ENCODE measurements at regions not wholly inside any gene's neighbourhood (a gene's known extent, or its start where the extent isn't known, plus 50 kb on each side); places are given as distances from the start of the nearest gene placed in this dataset.

DNA sequence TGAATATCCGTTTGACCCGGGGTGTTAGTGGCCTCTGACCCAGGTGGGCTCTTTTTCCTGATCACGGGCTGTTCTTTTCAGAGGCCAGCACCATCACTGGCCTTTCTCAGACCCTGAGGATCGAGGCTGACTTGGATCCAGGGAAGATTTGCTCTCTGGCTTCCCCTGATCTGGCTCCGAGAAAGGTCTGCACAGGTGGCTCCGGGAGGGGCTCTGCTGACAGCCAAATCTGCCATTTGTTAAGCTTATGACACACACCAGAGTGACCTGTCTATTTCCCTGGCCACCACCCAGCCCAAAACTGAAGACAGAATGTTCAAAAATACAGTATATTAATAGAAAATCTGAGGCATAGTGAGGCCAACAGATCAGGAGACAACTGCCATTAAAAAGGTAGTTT lies 221.8 kb upstream of the TNRC6C start:
- Mint-ChIP-seq H3K9me3 (peaks cover 4% of the 10 kb centered on the region), H3K36me3 (ENCODE audit: low read depth) (peaks cover 2% of the 10 kb centered on the region), H3K4me1 (no peaks in the 10 kb centered on the region), H3K4me3 (no peak overlapping the region), H3K27ac (no peak overlapping the region), H3K27me3 (peaks cover 28% of the 10 kb centered on the region)
- intact Hi-C loops (cut with micrococcal nuclease) = no loop called here
- DNase-seq = no peak

DNA sequence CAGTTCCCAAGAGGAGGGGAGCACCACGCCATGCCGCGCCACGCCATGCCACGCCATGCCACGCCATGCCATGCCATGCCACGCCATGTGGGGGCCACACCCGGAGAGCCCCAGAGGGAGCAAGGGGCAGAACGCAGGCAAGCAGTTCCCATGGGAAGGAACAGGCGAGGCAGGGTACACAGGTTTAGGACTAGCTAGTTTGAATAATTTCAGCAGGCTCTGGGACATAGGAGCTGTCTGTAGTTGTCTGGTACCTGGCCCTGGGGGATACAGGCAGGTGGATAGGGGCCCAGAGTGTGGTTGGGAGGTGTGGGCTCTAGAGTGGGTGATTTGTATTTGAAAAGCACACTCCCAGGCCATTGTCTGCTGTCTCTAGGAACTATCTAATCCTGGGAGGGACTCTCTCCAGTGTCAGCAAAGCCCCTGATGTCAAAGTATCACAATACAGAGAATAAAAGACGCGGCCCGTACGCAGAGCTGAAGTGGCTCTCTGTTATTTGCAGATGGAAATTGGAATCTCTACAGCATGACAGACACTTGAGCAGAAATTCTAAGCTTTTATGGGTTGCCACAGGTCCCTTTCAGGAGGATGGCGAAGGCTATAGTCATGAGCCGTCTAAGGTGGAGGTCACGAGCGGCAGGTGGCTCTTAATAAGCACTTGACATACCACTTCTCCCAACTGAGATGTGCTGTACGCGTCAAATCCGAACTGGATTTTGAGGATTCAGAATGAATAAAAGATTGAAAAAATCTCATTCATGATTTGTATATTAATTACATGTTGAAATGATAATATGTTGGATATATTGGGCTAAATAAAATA lies 220.8 kb upstream of the TNRC6C start:
- peak; percentile 31 for DNase-seq
- H3K9me3 Mint-ChIP-seq = peaks cover 2% of the 10 kb centered on the region
- H3K36me3 Mint-ChIP-seq (ENCODE audit: low read depth) = peaks cover under 1% of the 10 kb centered on the region
- H3K4me1 Mint-ChIP-seq = no peaks in the 10 kb centered on the region
- peaks cover 19% of the 10 kb centered on the region for H3K27me3 Mint-ChIP-seq
- intact Hi-C loops (cut with micrococcal nuclease) = no loop called here
- H3K4me3 Mint-ChIP-seq = no peak overlapping the region
- no peak overlapping the region for H3K27ac Mint-ChIP-seq

DNA sequence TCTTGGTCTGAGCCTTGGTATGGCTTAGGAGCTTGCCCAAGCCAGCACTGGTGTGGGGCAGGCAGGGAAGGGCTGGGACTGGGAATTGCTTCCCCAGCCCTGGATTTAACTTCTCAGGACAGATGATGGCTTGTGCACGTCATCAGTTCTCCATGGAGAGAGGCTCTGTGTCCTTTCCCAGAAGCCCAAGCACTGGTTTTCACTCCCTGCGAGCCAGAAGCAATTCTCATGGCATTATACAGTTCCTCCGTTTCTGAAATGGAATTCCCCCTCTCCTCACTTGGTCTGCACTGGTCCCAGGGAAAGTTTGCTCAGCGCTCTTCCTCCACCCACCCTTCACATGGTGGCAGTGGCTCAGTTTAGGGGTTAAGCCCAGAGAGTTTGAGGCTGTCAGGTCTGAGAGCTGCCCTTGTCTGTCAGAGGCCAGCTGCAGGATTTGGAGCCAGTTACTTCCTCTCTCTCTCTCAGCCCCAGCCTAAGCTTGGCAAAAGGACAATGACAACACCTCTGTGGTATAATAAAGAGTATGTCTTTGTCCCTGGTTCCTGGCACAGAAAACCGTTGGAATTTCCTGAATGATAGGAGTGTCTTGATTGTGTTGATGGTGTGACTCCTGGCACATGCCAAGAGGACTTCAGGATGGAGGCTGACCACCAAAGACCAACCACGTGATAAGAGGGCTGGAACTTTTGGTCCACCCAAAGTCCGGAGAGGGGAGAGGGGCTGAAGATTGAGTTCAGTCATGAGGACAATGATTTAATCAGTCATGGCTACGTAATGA lies 219.6 kb upstream of the TNRC6C start:
- intact Hi-C loops (cut with micrococcal nuclease) = no loop called here
- DNase-seq = no peak
- Mint-ChIP-seq H3K36me3 (ENCODE audit: low read depth) (no peaks in the 10 kb centered on the region), H3K27ac (no peak overlapping the region), H3K4me1 (no peaks in the 10 kb centered on the region), H3K27me3 (peaks cover 12% of the 10 kb centered on the region), H3K9me3 (no peaks in the 10 kb centered on the region), H3K4me3 (no peak overlapping the region)

DNA sequence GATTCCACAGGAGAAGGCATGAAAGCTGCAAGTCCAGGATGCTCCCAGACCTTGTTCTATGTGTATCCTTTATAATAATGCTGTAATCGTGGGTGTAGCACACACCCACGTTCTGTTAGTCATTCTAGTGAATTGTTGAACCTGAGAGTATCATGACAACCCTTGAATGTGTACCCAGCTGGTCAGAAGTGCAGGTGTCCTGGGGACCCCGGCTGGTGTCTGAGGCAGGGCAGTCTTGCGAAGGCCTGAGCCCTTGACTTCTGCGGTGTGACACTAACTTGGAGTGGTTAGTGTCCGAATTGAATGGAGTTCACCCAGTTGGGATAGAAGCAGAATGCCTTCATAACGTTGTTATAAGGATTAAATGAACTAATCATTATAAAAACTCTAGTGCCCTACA lies 218.0 kb upstream of the TNRC6C start:
- Mint-ChIP-seq H3K4me1 (no peaks in the 10 kb centered on the region), H3K9me3 (peaks cover 9% of the 10 kb centered on the region), H3K36me3 (ENCODE audit: low read depth) (no peaks in the 10 kb centered on the region), H3K4me3 (no peak overlapping the region), H3K27ac (no peak overlapping the region), H3K27me3 (peaks cover 12% of the 10 kb centered on the region)
- DNase-seq = no peak
- intact Hi-C loops (cut with micrococcal nuclease) = loop anchor here (10.0 kb wide), 1 partner anchor 196 kb away; no protein-coding TSS in a partner anchor

DNA sequence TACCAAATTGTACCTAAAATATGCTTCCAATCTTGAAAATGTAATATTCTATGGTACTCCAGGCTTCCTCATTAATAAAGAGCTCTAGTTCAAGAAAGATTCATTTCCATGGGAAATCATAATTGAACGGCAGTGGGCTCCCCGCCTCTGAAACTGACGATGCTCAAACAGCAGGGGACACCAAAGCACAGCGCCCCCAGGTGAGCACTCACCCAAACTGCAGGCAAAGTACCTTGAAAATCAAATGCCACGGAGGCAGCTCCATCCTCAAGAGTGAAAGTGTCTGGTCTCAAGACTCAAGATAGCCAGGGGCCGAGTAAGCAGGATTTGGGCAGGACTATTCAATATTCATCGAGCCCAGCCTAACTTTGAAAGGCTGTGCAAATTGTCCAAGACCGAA lies 217.4 kb upstream of the TNRC6C start:
- intact Hi-C loops (cut with micrococcal nuclease) = loop anchor here (10.0 kb wide), 1 partner anchor 196 kb away; no protein-coding TSS in a partner anchor
- Mint-ChIP-seq H3K4me1 (no peaks in the 10 kb centered on the region), H3K27me3 (peaks cover 13% of the 10 kb centered on the region), H3K4me3 (no peak overlapping the region), H3K27ac (no peak overlapping the region), H3K9me3 (peaks cover 9% of the 10 kb centered on the region), H3K36me3 (ENCODE audit: low read depth) (no peaks in the 10 kb centered on the region)
- peak; percentile 74 for DNase-seq

DNA sequence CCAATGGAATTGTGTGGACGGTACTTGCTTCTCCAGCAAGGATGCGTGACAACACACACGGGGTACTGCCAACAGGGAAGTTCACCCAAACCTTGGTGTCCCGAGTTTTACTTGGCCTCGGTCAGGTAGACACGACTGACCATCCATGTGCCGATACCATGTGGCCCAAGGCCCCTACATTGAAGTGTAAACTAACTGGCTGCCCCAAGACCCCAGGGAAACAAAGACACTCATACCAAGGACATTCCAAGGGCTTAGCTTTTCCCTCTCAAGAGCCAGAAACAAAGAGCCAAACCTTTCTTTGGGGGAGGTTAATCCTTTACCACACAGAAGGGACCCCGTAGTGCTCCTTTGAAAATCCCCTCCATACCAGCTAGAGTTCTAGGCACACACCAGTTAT lies 215.9 kb upstream of the TNRC6C start:
- Mint-ChIP-seq H3K4me1 (no peaks in the 10 kb centered on the region), H3K4me3 (no peak overlapping the region), H3K36me3 (ENCODE audit: low read depth) (no peaks in the 10 kb centered on the region), H3K27ac (no peak overlapping the region), H3K27me3 (peaks cover 15% of the 10 kb centered on the region), H3K9me3 (peaks cover 9% of the 10 kb centered on the region)
- intact Hi-C loops (cut with micrococcal nuclease) = loop anchor here (10.0 kb wide), 1 partner anchor 198 kb away; no protein-coding TSS in a partner anchor
- DNase-seq = no peak

DNA sequence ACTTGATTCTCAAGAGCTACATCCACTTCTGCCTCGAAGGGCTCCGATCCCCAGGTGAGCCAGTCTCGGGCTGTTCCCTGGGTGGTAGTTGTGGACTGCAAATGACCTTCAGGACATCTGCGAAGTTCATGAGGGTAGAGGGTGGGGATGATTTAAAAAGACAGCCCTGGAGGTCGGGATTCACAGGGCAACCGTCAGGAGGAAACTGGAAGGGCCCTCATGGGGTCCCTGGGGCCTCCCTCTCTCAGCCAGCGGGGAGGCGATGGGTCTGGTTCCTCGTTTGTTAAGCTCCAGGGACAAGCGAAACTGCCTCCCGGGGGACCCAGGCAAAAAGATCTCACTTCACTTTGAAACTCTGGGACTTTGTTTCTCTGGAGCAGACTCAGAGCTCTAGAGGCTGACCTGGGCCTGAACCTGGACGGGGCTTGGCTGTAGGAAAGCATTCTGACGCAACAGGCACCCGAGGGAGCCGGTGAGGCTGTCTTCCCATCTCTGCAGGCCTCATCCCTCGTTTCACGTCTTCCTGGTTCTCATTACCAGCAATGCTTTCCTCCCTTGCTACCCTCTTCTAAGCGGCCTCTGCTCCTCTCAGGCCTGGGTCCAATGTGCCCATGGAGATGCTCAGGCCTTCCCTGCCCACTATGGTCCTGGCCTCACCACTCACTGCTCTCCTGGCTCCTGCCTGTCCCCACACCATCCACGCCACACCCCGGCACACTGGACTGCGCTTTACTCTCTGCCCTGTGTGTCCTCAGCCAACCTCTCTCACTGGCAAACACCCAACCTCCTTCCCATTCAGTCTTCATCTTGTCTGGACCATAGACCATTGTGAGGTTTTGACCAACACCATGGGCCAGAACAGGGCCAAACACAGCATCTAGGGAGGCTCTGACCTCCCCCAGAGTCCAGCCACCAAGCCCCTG lies 214.2 kb upstream of the TNRC6C start:
- no peaks in the 10 kb centered on the region for H3K4me1 Mint-ChIP-seq
- intact Hi-C loops (cut with micrococcal nuclease) = loop anchor here (10.0 kb wide), 1 partner anchor 200 kb away; no protein-coding TSS in a partner anchor
- no peak overlapping the region for H3K27ac Mint-ChIP-seq
- peaks cover 9% of the 10 kb centered on the region for H3K9me3 Mint-ChIP-seq
- DNase-seq = no peak
- H3K27me3 Mint-ChIP-seq = peaks cover 11% of the 10 kb centered on the region
- H3K4me3 Mint-ChIP-seq = no peak overlapping the region
- H3K36me3 Mint-ChIP-seq (ENCODE audit: low read depth) = no peaks in the 10 kb centered on the region

DNA sequence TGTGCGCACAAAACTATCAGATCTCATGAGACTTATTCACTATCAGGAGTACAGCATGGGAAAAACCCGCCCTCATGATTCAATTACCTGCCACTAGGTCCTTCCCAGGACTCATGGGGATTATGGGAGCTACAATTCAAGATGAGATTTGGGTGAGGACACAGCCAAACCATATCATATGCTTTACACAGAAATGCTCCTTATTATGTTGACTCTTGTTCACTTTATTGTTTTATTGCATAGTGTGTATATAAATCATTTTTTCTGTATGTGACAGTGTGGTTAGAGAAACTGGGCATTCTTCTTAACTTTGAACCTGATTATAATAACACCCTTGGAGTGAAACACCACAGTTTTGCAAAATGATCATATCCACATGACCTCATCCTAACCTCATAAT lies 212.8 kb upstream of the TNRC6C start:
- Mint-ChIP-seq H3K36me3 (ENCODE audit: low read depth) (no peaks in the 10 kb centered on the region), H3K4me1 (no peaks in the 10 kb centered on the region), H3K27ac (no peak overlapping the region), H3K9me3 (peaks cover 9% of the 10 kb centered on the region), H3K4me3 (no peak overlapping the region), H3K27me3 (peaks cover 11% of the 10 kb centered on the region)
- DNase-seq = no peak
- intact Hi-C loops (cut with micrococcal nuclease) = loop anchor here (10.0 kb wide), 1 partner anchor 201 kb away; no protein-coding TSS in a partner anchor

DNA sequence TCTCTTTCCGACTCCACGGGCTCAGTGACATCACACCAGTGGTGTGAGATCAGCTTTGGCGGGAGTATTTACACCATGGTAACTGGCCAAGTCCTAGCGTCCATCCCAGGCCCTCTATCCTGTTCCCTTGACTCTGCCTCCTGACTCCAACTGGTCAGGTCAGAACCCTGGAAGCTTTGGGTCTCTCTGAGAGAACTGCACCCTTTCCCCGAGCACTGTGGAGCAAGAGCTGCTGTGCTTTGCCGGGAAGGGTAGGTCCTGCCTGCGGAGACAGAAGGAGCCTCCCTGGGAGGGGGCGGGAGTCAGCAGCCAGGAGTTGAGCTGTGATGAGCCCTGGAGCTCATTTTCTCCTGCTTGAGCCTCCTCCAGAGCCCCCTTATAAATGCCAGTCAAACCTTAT lies 212.1 kb upstream of the TNRC6C start:
- no peaks in the 10 kb centered on the region for H3K36me3 Mint-ChIP-seq (ENCODE audit: low read depth)
- H3K4me3 Mint-ChIP-seq = no peak overlapping the region
- H3K4me1 Mint-ChIP-seq = no peaks in the 10 kb centered on the region
- peaks cover 9% of the 10 kb centered on the region for H3K9me3 Mint-ChIP-seq
- intact Hi-C loops (cut with micrococcal nuclease) = loop anchor here (10.0 kb wide), 1 partner anchor 202 kb away; no protein-coding TSS in a partner anchor
- H3K27ac Mint-ChIP-seq = no peak overlapping the region
- peaks cover 11% of the 10 kb centered on the region for H3K27me3 Mint-ChIP-seq
- no peak for DNase-seq

DNA sequence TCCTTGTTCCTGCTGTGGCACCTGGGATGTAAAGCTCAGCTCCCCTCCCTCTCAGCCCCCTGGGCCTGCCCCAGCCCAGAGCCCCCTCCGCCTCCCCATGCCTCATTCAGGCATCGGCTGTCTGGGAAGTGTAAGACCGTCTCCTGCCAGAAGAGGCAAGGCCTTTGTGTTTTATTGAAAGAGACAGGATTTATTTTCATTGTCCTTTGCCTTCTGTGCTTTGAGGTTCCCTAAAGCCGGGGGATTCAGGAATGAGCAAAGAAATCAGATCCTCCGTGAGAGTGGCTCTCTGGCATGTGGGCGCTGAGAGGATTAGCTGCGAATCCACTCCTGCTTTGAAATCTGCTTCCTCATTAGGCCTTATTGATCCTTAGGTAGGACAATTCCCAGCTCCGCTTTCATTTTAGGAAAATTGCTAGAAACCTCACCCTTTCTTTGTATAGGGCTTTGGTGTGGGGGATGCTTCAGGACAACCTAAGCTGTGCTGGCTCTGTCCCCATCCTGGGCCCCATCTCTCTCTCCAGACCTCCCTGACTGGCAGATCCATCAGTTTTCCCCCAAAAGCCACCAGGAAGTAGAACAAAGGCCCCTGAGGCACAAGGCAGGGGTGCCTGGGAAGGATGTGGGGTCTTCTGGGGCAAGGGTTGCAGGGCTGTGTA lies 211.5 kb upstream of the TNRC6C start:
- H3K4me3 Mint-ChIP-seq = no peak overlapping the region
- peaks cover 11% of the 10 kb centered on the region for H3K27me3 Mint-ChIP-seq
- no peaks in the 10 kb centered on the region for H3K4me1 Mint-ChIP-seq
- no peak for DNase-seq
- no peak overlapping the region for H3K27ac Mint-ChIP-seq
- H3K36me3 Mint-ChIP-seq (ENCODE audit: low read depth) = no peaks in the 10 kb centered on the region
- peaks cover 9% of the 10 kb centered on the region for H3K9me3 Mint-ChIP-seq
- intact Hi-C loops (cut with micrococcal nuclease) = loop anchor here (10.0 kb wide), 1 partner anchor 202 kb away; no protein-coding TSS in a partner anchor

DNA sequence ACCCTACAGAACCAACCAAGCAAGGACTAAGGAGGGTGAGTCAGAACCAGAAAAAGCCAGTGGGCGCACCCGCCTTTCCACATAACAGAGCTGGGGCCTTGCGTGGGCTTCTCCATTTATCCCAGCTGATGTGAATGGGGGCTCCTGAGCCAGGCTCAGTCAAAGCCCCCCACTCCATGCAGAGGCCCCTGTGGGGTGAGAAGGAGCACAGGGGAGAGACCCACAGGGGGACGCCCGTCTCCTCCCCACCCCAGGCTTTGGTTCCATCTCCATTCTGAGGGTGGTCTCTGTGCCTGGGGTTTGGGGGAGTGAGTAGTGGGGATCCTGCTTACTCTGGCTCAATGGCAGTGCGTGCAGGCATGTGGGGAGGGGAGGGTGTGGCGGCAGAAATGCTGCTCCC lies 210.1 kb upstream of the TNRC6C start:
- no peak overlapping the region for H3K4me3 Mint-ChIP-seq
- H3K9me3 Mint-ChIP-seq = peaks cover 9% of the 10 kb centered on the region
- H3K27me3 Mint-ChIP-seq = peaks cover 9% of the 10 kb centered on the region
- H3K4me1 Mint-ChIP-seq = no peaks in the 10 kb centered on the region
- no peak for DNase-seq
- no peak overlapping the region for H3K27ac Mint-ChIP-seq
- no peaks in the 10 kb centered on the region for H3K36me3 Mint-ChIP-seq (ENCODE audit: low read depth)
- intact Hi-C loops (cut with micrococcal nuclease) = loop anchor here (10.0 kb wide), 1 partner anchor 204 kb away; no protein-coding TSS in a partner anchor

DNA sequence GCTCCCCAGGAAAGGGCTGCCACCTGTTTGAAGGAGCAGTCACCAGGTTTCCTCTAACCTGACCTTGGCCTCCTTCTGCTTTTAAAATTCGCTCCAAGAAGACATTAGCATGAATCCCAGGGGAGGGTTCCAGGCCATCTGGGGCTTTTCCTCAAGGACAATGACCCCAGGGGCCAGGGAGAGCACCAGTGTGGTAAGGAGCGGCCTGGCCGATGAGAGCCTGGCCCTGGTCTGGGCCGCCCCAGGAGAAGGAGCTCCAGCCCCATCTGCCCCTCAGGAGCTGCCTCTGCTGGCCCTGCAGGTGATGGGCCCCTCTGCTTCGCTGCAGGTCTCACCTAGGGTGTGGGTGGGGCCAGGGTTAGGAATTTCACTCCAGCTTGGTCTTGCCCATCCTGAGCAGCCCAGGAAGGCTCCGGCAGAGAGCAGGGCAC lies 209.2 kb upstream of the TNRC6C start:
- Mint-ChIP-seq H3K9me3 (peaks cover 9% of the 10 kb centered on the region), H3K36me3 (ENCODE audit: low read depth) (no peaks in the 10 kb centered on the region), H3K27me3 (peaks cover 9% of the 10 kb centered on the region), H3K4me1 (no peaks in the 10 kb centered on the region), H3K4me3 (no peak overlapping the region), H3K27ac (no peak overlapping the region)
- DNase-seq = no peak
- intact Hi-C loops (cut with micrococcal nuclease) = loop anchor here (10.0 kb wide), 1 partner anchor 205 kb away; no protein-coding TSS in a partner anchor

DNA sequence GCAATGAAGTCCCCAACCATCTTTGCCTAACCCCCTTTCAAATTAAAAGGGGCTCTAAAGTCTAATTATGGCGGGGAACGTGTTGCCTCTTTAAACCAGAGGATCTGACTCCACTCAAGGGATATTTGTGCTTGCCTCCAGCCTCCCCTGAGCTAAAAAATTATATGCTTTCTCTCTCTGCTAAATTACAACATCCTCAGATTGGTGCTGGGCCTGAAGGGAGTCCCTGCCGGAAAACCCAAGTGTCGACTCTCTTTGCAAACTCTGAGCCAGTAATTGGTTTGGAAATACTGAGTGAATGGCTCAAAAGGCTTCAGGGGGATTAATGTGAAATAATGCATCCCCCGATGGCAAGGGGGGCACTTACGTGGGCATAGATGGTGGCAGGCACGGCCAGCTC lies 208.5 kb upstream of the TNRC6C start:
- peaks cover 9% of the 10 kb centered on the region for H3K27me3 Mint-ChIP-seq
- H3K4me3 Mint-ChIP-seq = no peak overlapping the region
- no peak overlapping the region for H3K27ac Mint-ChIP-seq
- intact Hi-C loops (cut with micrococcal nuclease) = loop anchor here (10.0 kb wide), 1 partner anchor 205 kb away; no protein-coding TSS in a partner anchor
- H3K4me1 Mint-ChIP-seq = no peaks in the 10 kb centered on the region
- DNase-seq = no peak
- H3K9me3 Mint-ChIP-seq = peaks cover 3% of the 10 kb centered on the region
- H3K36me3 Mint-ChIP-seq (ENCODE audit: low read depth) = no peaks in the 10 kb centered on the region

Measured in activated CD4-positive, alpha-beta T cell treated with anti-CD3 and anti-CD28 coated beads, Interleukin-2, amount 10 ng/mL, durations not matched to agents 24 days and 14 days (primary cell).